GM18498 (cell line): ENCODE measurements at regions not wholly inside any gene's neighbourhood (a gene's known extent, or its start where the extent isn't known, plus 50 kb on each side); places are given as distances from the start of the nearest gene placed in this dataset.

ENCODE experiments used
- ATAC-seq: cut with Tn5 transposase; IDR thresholded peaks from one replicate; pipeline ENCODE4 v1.9.1; 2021; ENCODE audit warnings: mild to moderate bottlenecking, moderate library complexity; ENCODE audit not compliant: unreplicated experiment

DNA sequence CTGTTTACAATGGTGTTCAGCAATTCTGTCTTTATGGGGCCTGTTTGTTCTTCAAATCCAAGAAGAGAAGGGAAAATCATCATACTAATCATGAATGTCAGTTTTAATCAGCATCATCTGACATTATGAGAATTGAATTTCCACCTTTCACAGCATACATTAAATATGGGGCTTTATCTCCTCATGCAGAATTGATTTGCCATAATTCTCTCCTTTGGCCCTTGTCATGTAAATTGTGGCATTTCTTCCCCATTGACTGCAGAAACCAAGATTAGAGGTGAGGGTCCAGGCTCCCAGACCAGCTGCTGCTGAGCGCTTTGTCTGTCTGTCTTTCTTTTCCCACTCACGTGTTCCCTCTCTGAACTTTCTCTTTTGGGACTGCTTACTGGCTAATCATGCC lies 232.1 kb upstream of the NAV2 start:
- no peak for ATAC-seq

DNA sequence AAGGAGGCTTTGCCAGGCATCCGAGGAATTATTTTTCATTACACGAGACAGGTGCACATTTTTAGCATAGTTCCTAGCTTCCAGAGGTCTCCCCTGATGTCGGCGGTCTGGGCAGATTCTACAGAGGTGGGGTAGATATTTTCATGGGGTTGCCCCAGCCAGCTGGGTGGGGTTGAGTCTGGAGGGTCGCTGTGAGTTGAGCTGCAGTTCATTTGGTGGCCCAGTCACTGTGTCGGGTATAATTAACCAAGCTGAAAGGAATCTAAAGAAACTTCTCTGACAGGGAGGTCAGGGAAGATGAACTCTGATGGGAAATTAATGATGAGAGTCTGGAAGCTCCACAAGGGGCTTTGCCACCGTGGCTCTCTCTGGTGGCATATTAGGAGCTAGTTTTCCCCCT lies 233.7 kb upstream of the NAV2 start:
- no peak for ATAC-seq

DNA sequence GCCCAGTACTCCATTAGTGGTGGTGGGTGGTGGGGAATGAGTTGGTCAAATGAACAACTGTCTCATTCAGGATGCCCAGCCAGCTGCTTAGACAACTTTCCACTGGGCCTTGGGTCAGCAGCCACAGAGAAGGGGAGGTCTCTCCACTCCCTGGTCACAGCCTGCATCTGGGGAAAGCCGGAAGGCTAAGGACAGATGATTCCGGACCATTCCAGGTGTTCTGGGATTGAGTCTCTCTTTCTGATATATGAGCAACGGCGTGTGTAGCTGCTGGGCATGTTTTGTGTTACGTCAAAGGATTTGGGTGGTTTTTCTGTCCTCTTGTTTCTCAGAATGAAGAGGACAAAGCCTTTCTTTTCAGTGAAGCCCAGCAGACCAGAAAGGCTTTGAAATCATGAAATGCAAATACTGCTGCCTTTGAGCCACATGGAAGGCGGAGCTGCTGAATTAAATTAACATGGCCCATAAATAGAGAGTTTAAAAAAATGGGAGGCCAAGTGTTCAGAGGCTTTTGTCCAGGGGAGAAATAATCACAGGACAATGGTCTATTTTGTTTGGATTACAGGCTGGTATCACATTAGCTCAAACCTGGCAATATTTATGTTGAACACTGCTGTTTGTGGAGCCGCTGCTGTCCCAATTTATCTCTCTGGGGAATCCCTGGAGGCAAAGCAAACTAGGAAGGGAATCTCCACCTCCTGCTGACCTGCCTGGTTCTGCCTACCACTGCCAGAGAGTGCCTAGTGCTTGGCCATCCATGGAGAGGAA lies 234.4 kb upstream of the E2F8 start:
- ATAC-seq, result peak; percentile 84

DNA sequence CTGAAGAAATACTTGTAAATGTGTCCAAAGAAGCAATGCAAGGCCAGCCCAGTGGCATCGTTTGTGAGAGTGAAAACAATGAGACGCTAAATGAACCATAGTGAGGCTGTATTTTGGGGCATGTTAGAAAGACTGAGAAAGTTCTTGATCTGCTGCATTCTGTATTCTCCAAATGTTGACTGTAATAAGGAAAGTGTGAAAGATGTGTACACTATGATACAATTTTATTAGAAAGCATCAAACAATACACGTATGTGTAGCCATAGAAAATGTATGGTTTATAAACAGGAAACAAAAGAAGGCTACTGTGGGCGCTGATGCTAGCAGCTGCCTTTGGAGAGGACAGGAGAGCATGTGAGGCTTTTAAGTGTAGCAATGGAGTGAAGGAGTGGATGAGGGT lies 233.5 kb upstream of the E2F8 start:
- ATAC-seq, result no peak

DNA sequence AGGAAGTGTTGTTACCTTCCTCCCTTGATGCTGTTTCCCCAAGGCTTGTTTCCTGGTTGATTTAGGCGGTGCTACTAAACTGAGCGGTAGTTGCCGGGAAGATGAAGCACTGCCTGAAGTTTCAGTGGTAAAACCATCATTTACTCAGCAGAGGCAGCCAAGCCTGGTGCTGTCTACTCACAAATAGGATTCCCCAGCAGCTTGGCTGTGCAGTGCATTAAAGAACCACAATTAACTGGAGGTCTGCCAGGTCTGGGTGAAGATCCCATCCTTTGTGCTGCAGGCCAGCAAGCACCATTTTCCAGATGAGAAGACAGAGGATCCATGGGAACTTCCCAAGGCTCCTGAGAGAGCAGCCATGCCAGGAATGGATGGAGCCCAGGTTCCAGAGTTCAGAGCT lies 231.9 kb upstream of the E2F8 start:
- ATAC-seq, result no peak

DNA sequence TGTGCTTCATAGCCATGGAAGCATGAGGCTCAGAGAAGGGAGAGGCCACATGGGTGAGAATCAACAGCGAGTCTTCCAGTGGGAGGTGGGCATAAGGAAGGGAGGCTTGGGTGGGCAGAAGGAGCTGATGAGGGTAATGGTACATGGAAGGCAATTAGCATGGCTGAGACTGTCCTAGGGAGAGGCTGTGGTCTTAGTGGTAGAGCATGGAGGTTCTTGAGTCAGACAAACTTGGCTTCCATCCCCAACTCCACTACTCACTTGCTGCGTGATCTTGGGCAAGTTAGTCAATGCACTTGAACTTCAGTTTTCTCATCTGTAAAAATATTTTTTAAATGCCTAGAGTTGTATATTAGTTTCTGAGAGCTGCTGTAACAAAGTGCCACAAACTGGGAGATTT lies 227.2 kb upstream of the E2F8 start:
- no peak for ATAC-seq

DNA sequence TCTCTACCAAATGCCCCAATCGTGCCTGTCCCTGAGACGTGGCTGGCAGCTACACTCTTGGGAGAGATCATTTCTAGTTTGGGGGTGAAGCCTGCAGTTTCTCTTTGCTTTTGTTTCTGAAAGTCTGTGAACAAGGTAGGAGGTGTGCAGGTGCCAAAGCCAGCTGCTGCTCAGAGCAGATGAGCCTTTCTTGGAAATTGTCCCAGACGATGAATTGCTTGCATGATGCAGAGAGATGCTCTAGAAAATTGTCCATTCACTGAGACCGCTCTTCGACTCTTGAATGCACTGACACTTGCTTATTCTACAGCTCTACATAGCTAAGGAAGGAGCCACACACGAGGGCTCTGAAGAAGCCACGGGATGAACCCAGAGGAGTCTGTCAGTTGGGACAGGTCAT lies 225.6 kb upstream of the E2F8 start:
- ATAC-seq, result no peak

DNA sequence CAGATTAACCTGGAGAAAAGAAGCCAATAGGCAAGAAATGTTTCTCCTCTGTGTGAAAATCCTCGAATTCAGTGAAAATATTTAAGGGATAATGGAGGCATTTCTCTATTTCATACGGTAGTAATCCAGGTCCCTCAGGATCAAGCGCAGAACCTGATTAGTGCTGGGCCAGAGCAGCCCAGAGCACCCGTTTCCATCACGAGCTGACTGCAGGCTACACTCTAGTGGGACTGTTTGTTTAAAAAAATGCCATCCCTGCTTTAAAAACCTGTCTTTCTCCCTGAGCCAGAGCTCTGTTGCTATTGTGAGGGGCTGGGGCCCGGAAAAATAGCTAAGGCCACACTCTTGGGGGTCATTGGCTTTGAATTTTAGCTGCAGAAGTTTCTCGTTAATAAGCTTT lies 223.2 kb upstream of the E2F8 start:
- ATAC-seq, result no peak

DNA sequence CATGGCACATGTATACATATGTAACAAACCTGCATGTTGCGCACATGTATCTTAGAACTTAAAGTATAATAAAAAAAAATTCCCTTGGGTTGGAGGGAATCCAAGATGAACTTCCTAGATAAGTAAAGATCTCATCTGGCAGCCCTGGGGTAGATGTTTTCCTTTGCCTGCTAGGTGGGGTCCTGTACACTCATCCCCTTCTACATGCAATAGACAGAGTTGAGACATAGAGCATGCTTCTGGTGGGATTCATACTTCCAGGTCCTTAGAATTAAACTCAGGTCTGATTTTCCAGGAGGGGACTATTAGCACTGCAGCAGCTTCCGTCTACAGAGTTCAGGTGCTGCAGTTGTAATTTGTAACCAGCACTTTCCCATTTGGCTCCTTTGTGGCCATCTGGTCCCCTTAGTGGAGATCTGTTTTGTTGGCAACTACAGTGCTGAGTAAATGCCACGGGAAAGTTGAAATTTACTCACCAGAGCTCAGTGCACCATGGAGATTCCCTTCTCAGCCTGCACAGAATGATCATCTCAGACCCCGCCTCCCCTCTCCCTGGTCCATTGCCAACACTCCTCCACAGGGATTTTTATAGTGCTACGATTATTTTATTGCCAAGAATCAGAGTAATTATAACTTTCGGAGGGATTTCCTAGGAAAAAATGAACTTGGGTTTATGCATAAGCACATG lies 220.1 kb upstream of the E2F8 start:
- no peak for ATAC-seq

DNA sequence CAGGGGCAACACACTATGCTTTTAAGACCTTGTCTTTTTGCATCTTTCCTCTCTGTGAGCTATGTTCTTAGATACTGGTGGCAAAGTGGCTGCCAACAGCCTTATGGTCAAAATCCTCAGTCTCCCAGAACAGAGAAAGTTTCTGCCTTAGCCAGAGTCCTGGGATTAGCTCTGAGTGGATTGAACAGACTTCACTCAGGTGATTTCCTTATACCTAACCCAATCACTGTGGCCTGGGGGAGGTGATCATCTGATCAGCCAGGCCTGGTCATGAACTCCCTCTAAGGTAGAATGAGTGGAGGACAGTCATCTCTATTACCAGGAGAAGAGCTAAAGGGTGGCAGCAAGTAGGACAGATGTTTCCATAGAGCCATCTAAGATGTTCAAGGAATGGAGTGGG lies 218.5 kb upstream of the E2F8 start:
- no peak for ATAC-seq

DNA sequence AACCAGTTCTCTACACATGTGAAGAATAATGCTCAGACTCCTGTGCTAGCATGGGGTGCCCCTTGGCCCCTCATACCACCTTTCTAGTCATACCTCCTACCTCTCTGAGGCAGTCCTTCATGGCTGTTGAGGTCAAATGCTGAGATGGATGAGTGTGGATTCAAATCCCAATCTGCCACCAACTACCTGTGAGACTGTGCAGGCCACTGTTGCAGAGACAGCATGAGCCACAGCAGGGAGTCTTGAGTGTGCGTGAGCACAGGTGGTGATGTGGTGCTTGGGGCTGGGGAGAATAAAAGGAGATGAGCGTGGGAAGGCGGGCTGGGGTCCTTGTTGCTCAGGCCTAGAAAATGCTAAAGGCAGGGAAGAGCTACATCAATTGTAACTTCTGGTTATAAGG lies 218.0 kb upstream of the E2F8 start:
- no peak for ATAC-seq

DNA sequence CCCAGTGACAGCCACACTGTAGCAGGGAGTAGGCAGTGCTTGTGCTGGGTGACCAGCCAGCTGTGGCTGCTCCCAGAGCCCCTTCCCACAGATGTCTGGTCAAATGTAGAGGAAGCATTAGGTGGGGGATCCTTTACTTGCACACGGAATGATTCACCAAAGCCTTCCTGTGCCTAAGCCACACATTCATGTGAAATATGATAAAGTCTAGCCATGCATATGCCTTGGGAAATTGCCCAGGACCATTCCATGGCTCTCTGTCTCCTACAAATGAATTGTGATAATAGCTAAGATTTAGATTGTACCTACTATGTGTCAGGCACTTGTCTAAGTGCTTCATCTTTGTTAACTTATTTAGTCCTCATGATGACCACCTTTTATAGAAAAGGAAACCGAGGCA lies 217.5 kb upstream of the E2F8 start:
- ATAC-seq, result no peak

DNA sequence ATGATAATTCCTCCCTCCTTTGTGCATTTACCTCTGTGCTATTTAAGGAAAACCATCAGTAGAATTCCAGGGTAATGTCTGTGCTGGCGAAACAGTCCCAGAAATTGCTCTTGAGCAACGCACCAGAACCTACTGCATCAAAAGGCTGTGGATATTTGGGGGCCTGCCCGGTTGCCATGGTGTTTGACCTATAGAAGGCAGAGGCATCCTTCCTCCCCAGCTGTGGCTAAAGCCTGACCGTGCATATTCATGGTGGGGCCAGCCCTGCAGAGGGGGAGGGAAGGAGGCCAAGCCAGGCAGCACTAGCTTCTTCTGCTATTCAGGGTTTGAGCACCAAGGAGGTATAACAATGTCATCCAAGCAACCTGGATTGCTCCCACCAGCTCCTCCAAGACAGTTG lies 215.0 kb upstream of the E2F8 start:
- no peak for ATAC-seq

DNA sequence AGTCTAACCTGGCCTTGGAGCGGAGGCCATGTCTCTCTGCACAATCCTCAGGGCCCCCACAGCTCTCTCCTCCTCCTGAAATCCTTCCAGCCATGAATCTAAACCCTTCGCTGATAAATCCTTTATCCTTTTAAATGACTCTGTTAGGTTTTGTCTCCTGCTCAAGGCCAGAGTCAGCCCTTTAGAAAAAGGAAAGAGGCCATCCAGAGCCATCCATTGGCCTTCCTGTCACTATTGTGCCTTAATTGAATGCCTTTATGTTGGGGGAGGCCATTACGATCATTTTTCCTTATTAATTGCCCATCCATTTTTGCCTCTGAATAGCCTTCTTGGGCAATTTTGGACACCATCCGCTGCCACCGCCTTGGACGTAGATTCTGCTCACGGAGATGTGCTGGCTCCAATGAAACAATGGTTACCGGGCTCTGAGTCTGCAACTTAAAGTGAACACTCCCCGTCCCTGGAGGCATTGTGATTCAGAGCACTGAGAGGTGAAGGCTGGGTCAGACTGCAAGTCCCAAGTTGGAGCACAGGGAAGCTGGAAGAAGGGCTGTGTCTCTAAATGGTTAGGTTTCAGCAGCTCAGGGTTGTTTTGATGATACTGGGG lies 213.0 kb upstream of the E2F8 start:
- ATAC-seq, result no peak

DNA sequence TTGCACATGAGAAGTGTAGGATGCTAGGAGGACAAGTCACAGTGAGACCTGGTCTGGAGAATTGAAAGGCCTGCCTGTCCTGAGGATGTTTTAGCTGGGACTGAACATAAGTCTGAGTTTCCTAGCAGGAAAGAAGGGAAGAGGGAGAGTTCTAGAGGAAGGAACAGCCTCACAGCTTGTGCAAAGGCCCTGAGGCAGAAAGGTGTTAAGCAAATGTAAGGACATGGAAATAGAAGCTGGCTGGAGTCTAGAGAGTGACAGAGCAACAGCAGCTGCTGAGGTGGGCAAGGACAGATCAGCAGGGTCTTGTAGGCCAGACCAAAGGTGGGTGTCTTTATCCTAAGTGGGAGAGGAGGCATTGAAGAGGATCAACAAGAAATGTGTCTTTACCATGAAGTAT lies 210.9 kb upstream of the E2F8 start:
- no peak for ATAC-seq

DNA sequence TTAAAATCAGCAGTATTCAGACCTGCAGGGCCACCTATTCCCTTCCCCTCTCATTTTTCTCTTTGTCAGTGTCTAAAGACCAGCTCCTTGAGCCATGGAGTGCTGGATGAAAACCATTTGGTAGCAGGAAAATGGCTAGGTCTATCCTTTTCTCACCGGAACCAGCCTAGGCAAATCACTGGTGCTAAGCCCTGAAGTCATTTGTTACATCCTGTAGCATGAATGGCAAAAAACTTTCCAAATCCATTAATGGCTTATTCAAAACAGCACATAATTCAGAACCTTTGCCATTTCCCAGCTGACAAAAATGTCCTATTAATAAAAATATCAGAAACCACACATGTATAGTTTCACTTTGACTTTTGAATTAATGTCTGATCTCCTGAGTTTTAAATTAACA lies 209.5 kb upstream of the E2F8 start:
- ATAC-seq, result no peak

DNA sequence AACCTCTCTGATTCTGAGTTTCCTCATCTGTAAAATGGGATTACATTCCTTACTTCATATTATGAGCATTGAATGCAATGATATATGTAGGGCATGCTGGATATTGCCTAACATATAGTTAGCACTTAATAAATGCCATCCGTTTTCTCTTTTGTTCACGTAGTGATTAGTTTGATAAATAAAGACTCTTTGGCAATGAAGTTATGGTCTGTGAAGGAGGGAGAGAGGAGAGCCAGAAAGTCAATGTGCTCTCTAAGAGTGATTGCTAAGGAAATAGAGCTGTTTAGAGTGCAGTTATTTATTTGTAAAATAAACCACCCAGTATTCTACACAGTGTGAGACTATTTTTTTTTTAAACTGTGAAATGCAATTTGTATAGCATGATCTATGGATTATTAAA lies 207.9 kb upstream of the E2F8 start:
- ATAC-seq, result no peak

DNA sequence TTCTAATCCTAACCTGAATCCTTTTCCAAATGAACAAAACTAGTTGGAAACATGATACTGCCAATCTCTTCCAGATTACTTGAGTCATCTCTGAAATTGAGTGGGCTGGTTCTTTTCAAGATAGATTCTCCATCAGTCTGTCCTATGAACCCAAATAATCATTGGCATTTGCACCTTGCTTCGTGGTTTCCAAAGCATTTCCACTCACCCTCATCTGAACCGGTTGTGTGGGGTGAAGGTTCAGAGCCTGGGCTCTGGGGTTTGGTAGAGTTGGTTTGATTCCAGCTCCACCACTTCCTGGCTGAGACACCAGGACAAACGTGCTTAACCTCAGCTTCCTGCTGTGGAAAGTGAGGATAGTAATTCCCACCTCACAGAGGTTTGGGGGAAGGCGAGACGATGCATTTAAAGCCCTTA lies 206.4 kb upstream of the E2F8 start:
- ATAC-seq, result no peak

DNA sequence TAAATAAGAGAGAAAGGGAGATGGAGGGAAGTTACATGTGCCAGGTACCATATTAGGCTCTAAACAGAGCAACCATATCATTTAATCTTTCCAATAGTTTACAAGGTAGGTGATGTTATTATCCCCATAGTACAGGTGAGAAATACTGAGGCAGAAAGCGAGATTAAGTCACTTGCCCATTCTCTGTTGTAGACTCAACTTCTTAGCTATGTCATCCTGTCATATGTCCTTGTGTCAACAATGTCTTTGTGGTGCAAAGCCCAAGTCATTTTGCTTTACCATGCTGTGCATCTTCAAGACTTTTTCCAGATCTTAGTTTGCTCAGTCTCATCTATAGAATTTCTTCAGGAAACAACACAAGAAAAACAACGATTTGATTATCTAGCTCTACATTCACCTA lies 205.0 kb upstream of the E2F8 start:
- ATAC-seq, result no peak

DNA sequence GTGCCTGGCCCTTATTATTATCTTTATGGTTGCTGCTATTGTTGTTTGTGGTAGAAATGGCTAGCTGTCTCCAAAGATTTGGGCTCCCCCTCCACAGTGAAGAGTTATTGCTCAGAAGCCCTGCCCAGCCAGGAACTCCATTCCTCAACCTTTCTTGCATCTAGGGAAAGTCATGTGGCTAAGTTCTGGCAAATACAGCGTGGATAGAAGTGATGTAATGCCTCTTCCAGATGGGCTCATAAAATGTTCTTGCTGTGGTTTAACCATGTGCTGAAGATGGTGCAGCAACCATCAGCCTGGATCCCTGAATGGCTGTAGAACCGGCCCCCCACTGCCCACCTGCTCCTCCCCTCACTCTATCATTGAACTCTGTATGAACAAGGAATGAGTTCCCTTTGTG lies 203.5 kb upstream of the E2F8 start:
- ATAC-seq, result no peak

DNA sequence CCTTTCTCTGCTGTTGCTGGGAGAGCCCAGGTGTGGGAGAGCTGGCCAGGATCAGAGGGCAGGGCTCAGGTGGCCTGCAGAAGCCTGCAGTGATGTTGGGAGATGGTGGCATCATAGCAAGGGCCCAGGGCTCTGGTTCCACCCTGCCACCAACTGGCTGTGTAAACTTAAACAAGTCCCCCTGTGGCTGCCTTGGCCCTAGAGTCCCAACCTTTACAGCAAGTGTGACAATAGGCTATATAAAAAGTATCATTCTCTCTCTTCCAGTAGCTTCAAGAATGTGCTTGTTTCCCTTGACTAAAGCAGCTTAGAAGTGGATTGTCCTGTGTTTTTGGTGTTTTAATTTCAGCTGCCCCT lies 201.8 kb upstream of the E2F8 start:
- no peak for ATAC-seq

DNA sequence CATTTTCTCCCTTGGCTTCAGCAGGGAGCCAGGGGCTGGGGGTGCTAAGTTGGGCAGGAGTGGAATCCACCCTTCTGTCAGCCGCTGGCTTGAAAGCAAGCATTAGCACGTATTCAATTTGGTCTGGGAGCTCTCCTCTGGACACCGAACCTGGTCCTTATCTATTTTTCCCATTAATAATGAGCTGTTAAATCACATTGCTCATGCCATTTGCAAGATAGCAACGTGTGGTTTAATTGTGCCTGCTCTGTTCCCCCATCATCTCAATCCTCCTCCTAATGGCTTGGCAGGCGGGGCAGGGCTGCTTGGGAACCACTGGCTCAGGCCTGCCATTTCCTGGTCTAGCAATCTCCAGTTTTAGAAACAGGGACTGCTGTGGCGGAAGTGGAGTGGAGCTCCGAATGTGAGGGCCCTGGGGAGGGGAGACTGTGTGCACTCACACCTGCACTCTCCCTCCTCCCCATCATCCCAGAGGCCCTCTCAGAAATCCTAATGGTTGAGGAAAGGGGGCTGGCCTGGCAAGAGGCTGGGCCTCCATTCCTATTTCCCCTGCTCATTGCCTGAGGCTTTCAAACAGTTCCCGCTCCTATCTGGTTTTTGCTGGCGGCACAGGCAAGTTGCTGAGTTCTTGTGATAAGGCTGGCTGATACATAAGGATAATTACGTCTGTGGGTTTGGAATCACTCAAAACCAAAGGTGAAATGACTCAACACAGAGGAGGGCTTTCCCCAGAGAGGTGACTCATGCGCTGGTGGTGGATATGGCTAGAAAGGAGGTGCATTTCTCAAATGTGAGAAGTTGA lies 201.2 kb upstream of the E2F8 start:
- peak; percentile 93 for ATAC-seq
